ENCODE measurements at regions not wholly inside any gene's neighbourhood (a gene's known extent, or its start where the extent isn't known, plus 50 kb on each side); places are given as distances from the start of the nearest gene placed in this dataset.

DNA sequence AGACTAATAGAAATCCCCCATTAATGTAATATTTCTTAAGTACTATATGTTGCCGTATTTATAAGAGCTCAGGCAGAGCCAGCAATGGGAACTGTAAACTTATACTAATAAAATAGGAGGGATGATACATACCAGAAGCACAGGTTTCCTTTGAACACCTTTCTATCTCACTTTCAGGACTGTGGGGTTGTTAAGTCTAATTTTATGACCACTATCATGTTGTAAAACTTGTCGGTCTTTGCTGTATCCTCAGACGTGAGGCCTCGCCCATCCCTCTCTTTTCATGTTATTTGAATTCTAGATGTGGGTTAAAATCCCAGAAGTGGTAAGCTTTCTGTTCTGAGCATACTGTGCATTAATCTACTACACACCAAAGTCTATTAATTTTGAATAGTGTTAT, 1083.5 kb upstream of the TENM4 start:
- Histone ChIP-seq H3K9ac (ENCODE audit: low read depth in 1 of 2, low read length in 2 of 2) (no peak overlapping the region), H3K36me3 (ENCODE audit: control insufficient read depth in 4 of 4, insufficient read depth in 3 of 4, low read depth in 1 of 4, low read length in 3 of 4) (no peaks in the 10 kb centered on the region), H3K4me3 (ENCODE audit: low read depth in 1 of 3, low read length in 3 of 3) (no peak overlapping the region), H3K9me3 (ENCODE audit: control insufficient read depth in 4 of 4, low read length in 3 of 4) (no peaks in the 10 kb centered on the region), H3K4me1 (ENCODE audit: control insufficient read depth in 4 of 4, insufficient read depth in 4 of 4, low read length in 3 of 4) (no peaks in the 10 kb centered on the region), H3K27me3 (ENCODE audit: control insufficient read depth in 4 of 4, insufficient read depth in 4 of 4, low read length in 3 of 4) (no peaks in the 10 kb centered on the region), H3K27ac (ENCODE audit: low read depth in 1 of 2, low read length in 2 of 2) (no peak overlapping the region)
- TF ChIP-seq JUND (IDR thresholded peaks at IDR 0.05) = no peak
- TF ChIP-seq, protein P1, sequence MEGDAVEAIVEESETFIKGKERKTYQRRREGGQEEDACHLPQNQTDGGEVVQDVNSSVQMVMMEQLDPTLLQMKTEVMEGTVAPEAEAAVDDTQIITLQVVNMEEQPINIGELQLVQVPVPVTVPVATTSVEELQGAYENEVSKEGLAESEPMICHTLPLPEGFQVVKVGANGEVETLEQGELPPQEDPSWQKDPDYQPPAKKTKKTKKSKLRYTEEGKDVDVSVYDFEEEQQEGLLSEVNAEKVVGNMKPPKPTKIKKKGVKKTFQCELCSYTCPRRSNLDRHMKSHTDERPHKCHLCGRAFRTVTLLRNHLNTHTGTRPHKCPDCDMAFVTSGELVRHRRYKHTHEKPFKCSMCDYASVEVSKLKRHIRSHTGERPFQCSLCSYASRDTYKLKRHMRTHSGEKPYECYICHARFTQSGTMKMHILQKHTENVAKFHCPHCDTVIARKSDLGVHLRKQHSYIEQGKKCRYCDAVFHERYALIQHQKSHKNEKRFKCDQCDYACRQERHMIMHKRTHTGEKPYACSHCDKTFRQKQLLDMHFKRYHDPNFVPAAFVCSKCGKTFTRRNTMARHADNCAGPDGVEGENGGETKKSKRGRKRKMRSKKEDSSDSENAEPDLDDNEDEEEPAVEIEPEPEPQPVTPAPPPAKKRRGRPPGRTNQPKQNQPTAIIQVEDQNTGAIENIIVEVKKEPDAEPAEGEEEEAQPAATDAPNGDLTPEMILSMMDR (IDR thresholded peaks at IDR 0.05; ENCODE audit: low read depth, low read length, missing input control) = no peak
- TF ChIP-seq, protein P2, sequence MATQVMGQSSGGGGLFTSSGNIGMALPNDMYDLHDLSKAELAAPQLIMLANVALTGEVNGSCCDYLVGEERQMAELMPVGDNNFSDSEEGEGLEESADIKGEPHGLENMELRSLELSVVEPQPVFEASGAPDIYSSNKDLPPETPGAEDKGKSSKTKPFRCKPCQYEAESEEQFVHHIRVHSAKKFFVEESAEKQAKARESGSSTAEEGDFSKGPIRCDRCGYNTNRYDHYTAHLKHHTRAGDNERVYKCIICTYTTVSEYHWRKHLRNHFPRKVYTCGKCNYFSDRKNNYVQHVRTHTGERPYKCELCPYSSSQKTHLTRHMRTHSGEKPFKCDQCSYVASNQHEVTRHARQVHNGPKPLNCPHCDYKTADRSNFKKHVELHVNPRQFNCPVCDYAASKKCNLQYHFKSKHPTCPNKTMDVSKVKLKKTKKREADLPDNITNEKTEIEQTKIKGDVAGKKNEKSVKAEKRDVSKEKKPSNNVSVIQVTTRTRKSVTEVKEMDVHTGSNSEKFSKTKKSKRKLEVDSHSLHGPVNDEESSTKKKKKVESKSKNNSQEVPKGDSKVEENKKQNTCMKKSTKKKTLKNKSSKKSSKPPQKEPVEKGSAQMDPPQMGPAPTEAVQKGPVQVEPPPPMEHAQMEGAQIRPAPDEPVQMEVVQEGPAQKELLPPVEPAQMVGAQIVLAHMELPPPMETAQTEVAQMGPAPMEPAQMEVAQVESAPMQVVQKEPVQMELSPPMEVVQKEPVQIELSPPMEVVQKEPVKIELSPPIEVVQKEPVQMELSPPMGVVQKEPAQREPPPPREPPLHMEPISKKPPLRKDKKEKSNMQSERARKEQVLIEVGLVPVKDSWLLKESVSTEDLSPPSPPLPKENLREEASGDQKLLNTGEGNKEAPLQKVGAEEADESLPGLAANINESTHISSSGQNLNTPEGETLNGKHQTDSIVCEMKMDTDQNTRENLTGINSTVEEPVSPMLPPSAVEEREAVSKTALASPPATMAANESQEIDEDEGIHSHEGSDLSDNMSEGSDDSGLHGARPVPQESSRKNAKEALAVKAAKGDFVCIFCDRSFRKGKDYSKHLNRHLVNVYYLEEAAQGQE (IDR thresholded peaks at IDR 0.05) = no peak
- no peak for TF ChIP-seq TAF1 (conservative IDR thresholded peaks at IDR 0.05)
- TF ChIP-seq SP1 (IDR thresholded peaks at IDR 0.05) = no peak
- TF ChIP-seq HNF4A (conservative IDR thresholded peaks at IDR 0.05) = no peak
- TF ChIP-seq RAD21 (IDR thresholded peaks at IDR 0.05) = no peak
- TF ChIP-seq, protein P3, sequence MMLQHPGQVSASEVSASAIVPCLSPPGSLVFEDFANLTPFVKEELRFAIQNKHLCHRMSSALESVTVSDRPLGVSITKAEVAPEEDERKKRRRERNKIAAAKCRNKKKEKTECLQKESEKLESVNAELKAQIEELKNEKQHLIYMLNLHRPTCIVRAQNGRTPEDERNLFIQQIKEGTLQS (IDR thresholded peaks at IDR 0.05) = no peak
- TF ChIP-seq EGR1 (IDR thresholded peaks at IDR 0.05; ENCODE audit: low read depth in 2 of 2) = no peak
- TF ChIP-seq HNF4G (IDR thresholded peaks at IDR 0.05) = no peak
- TF ChIP-seq FOXA1 (IDR thresholded peaks at IDR 0.05) = no peak
- no peak for TF ChIP-seq NR2F2 (IDR thresholded peaks at IDR 0.05)
- TF ChIP-seq RXRA (IDR thresholded peaks at IDR 0.05) = no peak
- TF ChIP-seq, protein P4, sequence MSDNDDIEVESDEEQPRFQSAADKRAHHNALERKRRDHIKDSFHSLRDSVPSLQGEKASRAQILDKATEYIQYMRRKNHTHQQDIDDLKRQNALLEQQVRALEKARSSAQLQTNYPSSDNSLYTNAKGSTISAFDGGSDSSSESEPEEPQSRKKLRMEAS (IDR thresholded peaks at IDR 0.05) = no peak
- TF ChIP-seq YY1 (IDR thresholded peaks at IDR 0.05) = no peak
- TF ChIP-seq FOXA2 (IDR thresholded peaks at IDR 0.05) = no peak
- TF ChIP-seq, protein P5, sequence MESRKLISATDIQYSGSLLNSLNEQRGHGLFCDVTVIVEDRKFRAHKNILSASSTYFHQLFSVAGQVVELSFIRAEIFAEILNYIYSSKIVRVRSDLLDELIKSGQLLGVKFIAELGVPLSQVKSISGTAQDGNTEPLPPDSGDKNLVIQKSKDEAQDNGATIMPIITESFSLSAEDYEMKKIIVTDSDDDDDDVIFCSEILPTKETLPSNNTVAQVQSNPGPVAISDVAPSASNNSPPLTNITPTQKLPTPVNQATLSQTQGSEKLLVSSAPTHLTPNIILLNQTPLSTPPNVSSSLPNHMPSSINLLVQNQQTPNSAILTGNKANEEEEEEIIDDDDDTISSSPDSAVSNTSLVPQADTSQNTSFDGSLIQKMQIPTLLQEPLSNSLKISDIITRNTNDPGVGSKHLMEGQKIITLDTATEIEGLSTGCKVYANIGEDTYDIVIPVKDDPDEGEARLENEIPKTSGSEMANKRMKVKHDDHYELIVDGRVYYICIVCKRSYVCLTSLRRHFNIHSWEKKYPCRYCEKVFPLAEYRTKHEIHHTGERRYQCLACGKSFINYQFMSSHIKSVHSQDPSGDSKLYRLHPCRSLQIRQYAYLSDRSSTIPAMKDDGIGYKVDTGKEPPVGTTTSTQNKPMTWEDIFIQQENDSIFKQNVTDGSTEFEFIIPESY (IDR thresholded peaks at IDR 0.05) = no peak
- no peak for TF ChIP-seq GABPA (IDR thresholded peaks at IDR 0.05 in 1 of 2, conservative IDR thresholded peaks at IDR 0.05 in 1 of 2)
- WGBS = 65% methylated on average over 4 of the region's 4 CpGs
- no peak for DNase-seq (ENCODE audit: low spot score)

Data from liver (tissue), 8 donors.